OCI-LY1 (cell line): ENCODE measurements at regions not wholly inside any gene's neighbourhood (a gene's known extent, or its start where the extent isn't known, plus 50 kb on each side); places are given as distances from the start of the nearest gene placed in this dataset.

Experiments used
- EZH2 ChIP-seq: fragments of 200-600 bp; sonication (generic), shearing (Covaris generic); IDR thresholded peaks from 2 replicates; pipeline ENCODE4 v1.8.0; 2017; ENCODE audit warnings: borderline replicate concordance, mixed run types, mild to moderate bottlenecking, antibody characterized with exemption, low read length, moderate library complexity, mixed read lengths
- TF ChIP-seq, protein P1 (sequence below): fragments of 200-600 bp; sonication (generic), shearing (Covaris generic); IDR thresholded peaks from 2 replicates; pipeline ENCODE4 v1.5.1; 2017; ENCODE audit warnings: mild to moderate bottlenecking, antibody characterized with exemption, low read length, moderate library complexity, mixed read lengths

DNA sequence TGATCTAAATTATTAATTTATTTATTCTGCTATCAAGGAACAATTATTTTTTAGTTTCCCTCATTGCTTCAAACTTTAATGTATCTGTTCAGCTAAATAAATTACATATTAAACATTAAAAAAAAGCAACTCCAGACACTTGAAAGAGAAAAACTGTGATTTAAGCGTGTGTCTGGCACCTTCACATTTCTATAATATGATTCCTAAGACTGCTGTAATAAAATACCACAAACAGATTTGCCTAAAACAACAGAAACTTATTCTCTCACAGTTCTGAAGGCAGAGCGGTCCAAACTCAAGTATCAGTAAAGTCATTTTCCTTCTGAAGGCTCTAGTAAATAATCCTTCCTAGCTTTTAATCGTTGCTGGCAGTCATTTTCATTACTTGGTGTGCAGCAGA lies 580.4 kb upstream of the KCND2 start:
- TF ChIP-seq, protein P1, sequence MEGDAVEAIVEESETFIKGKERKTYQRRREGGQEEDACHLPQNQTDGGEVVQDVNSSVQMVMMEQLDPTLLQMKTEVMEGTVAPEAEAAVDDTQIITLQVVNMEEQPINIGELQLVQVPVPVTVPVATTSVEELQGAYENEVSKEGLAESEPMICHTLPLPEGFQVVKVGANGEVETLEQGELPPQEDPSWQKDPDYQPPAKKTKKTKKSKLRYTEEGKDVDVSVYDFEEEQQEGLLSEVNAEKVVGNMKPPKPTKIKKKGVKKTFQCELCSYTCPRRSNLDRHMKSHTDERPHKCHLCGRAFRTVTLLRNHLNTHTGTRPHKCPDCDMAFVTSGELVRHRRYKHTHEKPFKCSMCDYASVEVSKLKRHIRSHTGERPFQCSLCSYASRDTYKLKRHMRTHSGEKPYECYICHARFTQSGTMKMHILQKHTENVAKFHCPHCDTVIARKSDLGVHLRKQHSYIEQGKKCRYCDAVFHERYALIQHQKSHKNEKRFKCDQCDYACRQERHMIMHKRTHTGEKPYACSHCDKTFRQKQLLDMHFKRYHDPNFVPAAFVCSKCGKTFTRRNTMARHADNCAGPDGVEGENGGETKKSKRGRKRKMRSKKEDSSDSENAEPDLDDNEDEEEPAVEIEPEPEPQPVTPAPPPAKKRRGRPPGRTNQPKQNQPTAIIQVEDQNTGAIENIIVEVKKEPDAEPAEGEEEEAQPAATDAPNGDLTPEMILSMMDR: no peak
- TF ChIP-seq EZH2: no peak
